Hepatocyte (in vitro differentiated cells): ENCODE measurements at regions not wholly inside any gene's neighbourhood (a gene's known extent, or its start where the extent isn't known, plus 50 kb on each side); places are given as distances from the start of the nearest gene placed in this dataset.

Experiments used
- DNase-seq: peaks from one replicate; pipeline ENCODE4 v3.0.0-alpha.2; 2016; ENCODE audit warnings: low spot score
- H2AFZ ChIP-seq: fragments of 200-600 bp; sonication (generic); 2 replicates; pipeline ENCODE4 v1.6.0; 2016; ENCODE audit warnings: antibody characterized with exemption, mild to moderate bottlenecking
- H3K27ac ChIP-seq: fragments of 200-600 bp; sonication (generic); 2 replicates; pipeline ENCODE4 v1.5.1; 2016; ENCODE audit warnings: mild to moderate bottlenecking
- H3K27me3 ChIP-seq: fragments of 200-600 bp; sonication (generic); 2 replicates; pipeline ENCODE4 v1.6.1; 2016
- H3K36me3 ChIP-seq: fragments of 200-600 bp; sonication (generic); replicated peaks from 2 replicates; pipeline ENCODE4 v1.5.1; 2016; ENCODE audit warnings: low read depth; ENCODE audit not compliant: insufficient read depth
- H3K4me1 ChIP-seq: fragments of 200-600 bp; sonication (generic); 2 replicates; pipeline ENCODE4 v1.5.1; 2016; ENCODE audit warnings: mild to moderate bottlenecking, moderate library complexity; ENCODE audit not compliant: insufficient read depth
- H3K4me2 ChIP-seq: fragments of 200-600 bp; sonication (generic); 2 replicates; pipeline ENCODE4 v1.6.0; 2016
- H3K4me3 ChIP-seq: fragments of 200-600 bp; sonication (generic); 2 replicates; pipeline ENCODE4 v1.5.1; 2016; ENCODE audit warnings: mild to moderate bottlenecking
- H3K79me2 ChIP-seq: fragments of 200-600 bp; sonication (generic); 2 replicates; pipeline ENCODE4 v1.6.0; 2017; ENCODE audit warnings: mild to moderate bottlenecking
- H3K9me2 ChIP-seq: fragments of 200-600 bp; sonication (generic); replicated peaks from 2 replicates; pipeline ENCODE4 v1.6.0; 2017; ENCODE audit warnings: mild to moderate bottlenecking; ENCODE audit not compliant: insufficient read depth
- H3K9me3 ChIP-seq: fragments of 200-600 bp; sonication (generic); 2 replicates; pipeline ENCODE4 v1.5.1; 2016; ENCODE audit warnings: low read depth, mild to moderate bottlenecking
- H4K20me1 ChIP-seq: fragments of 200-600 bp; sonication (generic); 2 replicates; pipeline ENCODE4 v1.6.0; 2016; ENCODE audit warnings: mild to moderate bottlenecking; ENCODE audit not compliant: insufficient read depth, poor library complexity, severe bottlenecking
- CTCF ChIP-seq: fragments of 200-600 bp; sonication (generic); IDR thresholded peaks from 2 replicates; pipeline ENCODE4 v1.5.1; 2016; ENCODE audit warnings: antibody characterized with exemption, mild to moderate bottlenecking; ENCODE audit not compliant: poor library complexity
- EZH2 ChIP-seq: fragments of 200-600 bp; sonication (generic); IDR thresholded peaks from 2 replicates; pipeline ENCODE4 v1.6.1; 2016; ENCODE audit warnings: antibody characterized with exemption, mild to moderate bottlenecking, borderline replicate concordance
- EZH2phosphoT487 ChIP-seq: fragments of 200-600 bp; sonication (generic); IDR thresholded peaks from one replicate; pipeline ENCODE4 v1.6.1; 2018; ENCODE audit warnings: antibody characterized with exemption, mild to moderate bottlenecking, low read depth, moderate library complexity; ENCODE audit not compliant: unreplicated experiment, severe bottlenecking
- WGBS: methylation state at CpG from one replicate; pipeline ENCODE4 v1.1.6; 2016; ENCODE audit warnings: low lambda C conversion rate; ENCODE audit errors: missing lambda C conversion rate; 5-methylcytosine and 5-hydroxymethylcytosine counted together

GRCh38 chr3:107973961-107974360, 116.9 kb downstream of the CD47 start:
- 90% methylated on average over 4 of the region's 4 CpGs for WGBS
- TF ChIP-seq EZH2phosphoT487 (no peak), EZH2 (no peak), CTCF (no peak)
- Histone ChIP-seq H2AFZ (no peak overlapping the region), H3K9me3 (no peaks in the 10 kb centered on the region), H3K79me2 (no peaks in the 10 kb centered on the region), H3K27me3 (no peaks in the 10 kb centered on the region), H3K4me3 (no peak overlapping the region), H3K4me2 (no peak overlapping the region), H3K27ac (no peak overlapping the region), H4K20me1 (no peaks in the 10 kb centered on the region), H3K4me1 (peaks cover 8% of the 10 kb centered on the region), H3K36me3 (no peaks in the 10 kb centered on the region), H3K9me2 (no peaks in the 10 kb centered on the region)
- no peak for DNase-seq

- Histone ChIP-seq H3K4me3 (no peak overlapping the region), H3K9me3 (no peaks in the 10 kb centered on the region), H3K9me2 (no peaks in the 10 kb centered on the region), H3K4me2 (no peak overlapping the region), H3K27me3 (no peaks in the 10 kb centered on the region), H3K79me2 (no peaks in the 10 kb centered on the region), H3K36me3 (no peaks in the 10 kb centered on the region), H3K27ac (no peak overlapping the region), H4K20me1 (no peaks in the 10 kb centered on the region), H2AFZ (no peak overlapping the region), H3K4me1 (peaks cover 8% of the 10 kb centered on the region)
- DNase-seq: no peak
- TF ChIP-seq CTCF: no peak
- TF ChIP-seq EZH2phosphoT487: no peak
- TF ChIP-seq EZH2: no peak
- WGBS: 92% methylated on average over 2 of the region's 2 CpGs
Measured at GRCh38 chr3:107973152-107973551, 117.7 kb downstream of the CD47 start.

- no peak for TF ChIP-seq EZH2phosphoT487
- Histone ChIP-seq H3K27ac (no peak overlapping the region), H3K4me2 (no peak overlapping the region), H3K27me3 (no peaks in the 10 kb centered on the region), H3K9me2 (no peaks in the 10 kb centered on the region), H3K9me3 (no peaks in the 10 kb centered on the region), H3K4me3 (no peak overlapping the region), H3K36me3 (no peaks in the 10 kb centered on the region), H3K4me1 (peaks cover 8% of the 10 kb centered on the region), H2AFZ (no peak overlapping the region), H3K79me2 (no peaks in the 10 kb centered on the region), H4K20me1 (no peaks in the 10 kb centered on the region)
- DNase-seq: no peak
- 91% methylated on average over 1 of the region's 1 CpG for WGBS
Measured at GRCh38 chr3:107970993-107971580, 119.7 kb downstream of the CD47 start.

GRCh38 chr3:107969994-107970819, 120.6 kb downstream of the CD47 start:
- Histone ChIP-seq H3K27ac (peak overlapping the region; percentile 28), H3K9me3 (no peaks in the 10 kb centered on the region), H3K4me2 (no peak overlapping the region), H3K79me2 (no peaks in the 10 kb centered on the region), H3K27me3 (no peaks in the 10 kb centered on the region), H3K4me3 (no peak overlapping the region), H2AFZ (no peak overlapping the region), H4K20me1 (no peaks in the 10 kb centered on the region), H3K4me1 (peaks cover 8% of the 10 kb centered on the region), H3K36me3 (no peaks in the 10 kb centered on the region), H3K9me2 (no peaks in the 10 kb centered on the region)
- DNase-seq: peak; percentile 27
- WGBS: 73% methylated on average over 9 of the region's 9 CpGs
- TF ChIP-seq CTCF: no peak
- TF ChIP-seq EZH2phosphoT487: no peak
- TF ChIP-seq EZH2: no peak
